Activated CD8-positive, alpha-beta T cell treated with anti-CD3 and anti-CD28 coated beads, Interleukin-2, amount 10 ng/mL, durations not matched to agents 7 days and 5 days (primary cell): ENCODE measurements at regions not wholly inside any gene's neighbourhood (a gene's known extent, or its start where the extent isn't known, plus 50 kb on each side); places are given as distances from the start of the nearest gene placed in this dataset.
"Not testable (repeated sequence)": the region's sequence is repeated elsewhere in the genome, so short reads cannot be mapped to it uniquely, and the experiment has no call there.

Source experiments
- ATAC-seq: fragments of 150-1000 bp; cut with Tn5 transposase; one replicate; pipeline ENCODE4 v1.10.0; 2021; ENCODE audit warnings: moderate library complexity
- CTCF ChIA-PET: fragments of 350-600 bp; sonication (Branson Sonifier 250); formaldehyde crosslinking; loops from one replicate; lab custom pipeline; 2021; ENCODE audit warnings: antibody characterized with exemption; lab: Charles Lee
- POLR2A ChIA-PET: fragments of 350-600 bp; sonication (Branson Sonifier 250); formaldehyde crosslinking; loops from one replicate; lab custom pipeline; 2021; ENCODE audit warnings: antibody characterized with exemption; lab: Charles Lee
- DNase-seq: peaks from one replicate; pipeline ENCODE4 v3.0.0-alpha.2; 2020
- H3K27ac Mint-ChIP-seq: one replicate; pipeline ENCODE4 v1.8.0; 2021; ENCODE audit warnings: mild to moderate bottlenecking, mixed read lengths
- H3K27me3 Mint-ChIP-seq: one replicate; pipeline ENCODE4 v1.8.0; 2021; ENCODE audit warnings: low read depth, mixed read lengths
- H3K36me3 Mint-ChIP-seq: one replicate; pipeline ENCODE4 v1.8.0; 2021; ENCODE audit warnings: low read depth, mixed read lengths
- H3K4me1 Mint-ChIP-seq: one replicate; pipeline ENCODE4 v1.8.0; 2021; ENCODE audit warnings: low read depth, mixed read lengths
- H3K4me3 Mint-ChIP-seq: one replicate; pipeline ENCODE4 v1.8.0; 2021; ENCODE audit warnings: mild to moderate bottlenecking, mixed read lengths
- H3K9me3 Mint-ChIP-seq: one replicate; pipeline ENCODE4 v1.8.0; 2022; ENCODE audit warnings: mixed read lengths; ENCODE audit not compliant: insufficient read depth

DNA sequence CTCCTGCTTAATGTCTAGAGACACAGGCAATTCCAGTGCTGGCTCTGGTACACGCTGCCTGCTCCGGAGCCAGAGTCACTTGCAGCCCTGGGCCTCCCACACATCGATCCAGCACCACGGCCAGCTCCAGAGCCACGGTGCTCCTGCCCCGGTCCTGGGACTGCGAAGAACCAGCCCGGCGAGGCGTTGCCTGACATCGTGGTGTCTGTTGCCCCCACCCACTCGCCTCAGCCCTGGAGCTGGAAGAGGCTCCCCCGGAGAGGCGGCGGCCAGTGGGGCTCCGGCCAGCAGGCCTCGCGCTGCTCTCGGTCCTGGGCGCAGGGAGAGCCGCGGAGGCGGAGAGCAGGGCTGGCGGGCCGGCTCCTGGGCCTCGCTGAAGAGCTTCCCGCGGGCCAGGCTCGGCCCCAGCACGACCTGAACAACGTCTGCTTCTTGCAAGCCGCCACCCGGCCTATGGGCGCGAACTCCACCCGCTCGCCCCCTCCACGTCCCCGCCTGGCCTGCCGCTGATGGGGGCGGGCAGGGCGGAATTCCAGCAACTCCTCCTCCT is 364.8 kb downstream of the CEP170 start:
- H3K4me3 Mint-ChIP-seq: no peak overlapping the region
- no peaks in the 10 kb centered on the region for H3K36me3 Mint-ChIP-seq
- DNase-seq (no peak), ATAC-seq (no peak)
- no peaks in the 10 kb centered on the region for H3K4me1 Mint-ChIP-seq
- no peaks in the 10 kb centered on the region for H3K27me3 Mint-ChIP-seq
- no peak overlapping the region for H3K27ac Mint-ChIP-seq
- no peaks in the 10 kb centered on the region for H3K9me3 Mint-ChIP-seq
- ChIA-PET CTCF (no interaction called here), POLR2A (no interaction called here)

DNA sequence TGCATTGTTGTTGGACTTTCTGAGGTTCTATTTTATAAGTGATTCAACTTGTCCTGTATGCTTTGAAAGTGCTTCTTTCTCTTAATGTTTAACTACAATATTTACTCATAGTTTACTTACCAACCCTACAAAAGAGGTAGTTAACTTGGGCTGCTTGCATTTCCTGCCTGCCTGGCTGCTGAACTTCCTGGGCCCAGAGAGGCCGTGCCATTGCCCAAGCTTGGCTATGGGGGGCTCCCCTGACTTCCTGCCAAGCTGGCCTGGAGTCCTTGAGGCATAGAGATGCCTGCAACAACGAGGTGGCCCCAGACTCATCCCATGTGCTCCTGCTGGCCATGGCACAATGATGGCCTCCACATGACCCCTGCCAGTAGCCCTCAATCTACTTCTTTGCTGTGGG is 361.6 kb upstream of the PLD5 start:
- Mint-ChIP-seq H3K9me3 (no peaks in the 10 kb centered on the region), H3K27me3 (no peaks in the 10 kb centered on the region), H3K4me1 (no peaks in the 10 kb centered on the region), H3K36me3 (no peaks in the 10 kb centered on the region), H3K4me3 (no peak overlapping the region), H3K27ac (no peak overlapping the region)
- ATAC-seq: no peak
- POLR2A ChIA-PET: no interaction called here
- CTCF ChIA-PET: no interaction called here
- no peak for DNase-seq

DNA sequence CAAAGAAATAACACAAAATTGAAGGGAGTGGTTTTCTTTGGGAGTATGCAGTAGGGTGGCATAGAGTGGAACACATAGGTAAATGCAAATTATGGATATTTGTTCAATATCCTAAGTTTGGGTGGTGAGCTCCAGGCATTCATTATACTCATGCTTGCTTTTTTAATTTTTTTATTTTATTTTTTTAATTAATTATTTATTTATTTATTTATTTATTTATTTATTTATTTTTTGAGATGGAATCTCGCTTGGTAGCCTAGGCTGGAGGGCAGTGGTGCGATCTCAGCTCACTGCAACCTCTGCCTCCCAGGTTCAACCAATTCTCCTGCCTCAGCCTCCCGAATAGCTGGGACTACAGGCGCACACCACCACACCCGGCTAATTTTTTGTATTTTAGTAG is 355.5 kb upstream of the PLD5 start:
- H3K4me1 Mint-ChIP-seq, POLR2A ChIA-PET, H3K27me3 Mint-ChIP-seq, DNase-seq, CTCF ChIA-PET, H3K36me3 Mint-ChIP-seq, ATAC-seq, H3K4me3 Mint-ChIP-seq, H3K27ac Mint-ChIP-seq, H3K9me3 Mint-ChIP-seq: not testable (repeated sequence)

DNA sequence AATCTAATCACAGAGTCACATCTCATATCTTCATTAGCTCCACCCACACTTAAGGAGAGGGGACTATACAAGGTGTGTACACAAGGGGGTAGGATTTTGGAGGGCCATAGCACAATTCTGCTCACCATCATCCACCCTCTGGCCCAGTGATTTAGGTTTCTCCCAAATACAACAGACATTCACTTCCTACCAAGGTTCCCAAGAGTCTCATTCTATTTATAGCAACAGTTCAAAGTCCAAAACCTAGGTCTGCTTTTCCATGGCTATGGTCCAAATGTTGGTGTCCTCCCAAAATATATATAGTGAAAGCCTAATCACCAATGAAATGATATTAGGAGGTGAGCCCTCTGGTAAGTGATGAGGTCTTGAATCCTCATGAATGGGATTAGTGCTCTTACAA is 353.2 kb upstream of the PLD5 start:
- DNase-seq (no peak), ATAC-seq (no peak)
- no peaks in the 10 kb centered on the region for H3K36me3 Mint-ChIP-seq
- H3K27ac Mint-ChIP-seq: no peak overlapping the region
- no peaks in the 10 kb centered on the region for H3K4me1 Mint-ChIP-seq
- H3K9me3 Mint-ChIP-seq: no peaks in the 10 kb centered on the region
- ChIA-PET CTCF (no interaction called here), POLR2A (no interaction called here)
- H3K4me3 Mint-ChIP-seq: no peak overlapping the region
- no peaks in the 10 kb centered on the region for H3K27me3 Mint-ChIP-seq

DNA sequence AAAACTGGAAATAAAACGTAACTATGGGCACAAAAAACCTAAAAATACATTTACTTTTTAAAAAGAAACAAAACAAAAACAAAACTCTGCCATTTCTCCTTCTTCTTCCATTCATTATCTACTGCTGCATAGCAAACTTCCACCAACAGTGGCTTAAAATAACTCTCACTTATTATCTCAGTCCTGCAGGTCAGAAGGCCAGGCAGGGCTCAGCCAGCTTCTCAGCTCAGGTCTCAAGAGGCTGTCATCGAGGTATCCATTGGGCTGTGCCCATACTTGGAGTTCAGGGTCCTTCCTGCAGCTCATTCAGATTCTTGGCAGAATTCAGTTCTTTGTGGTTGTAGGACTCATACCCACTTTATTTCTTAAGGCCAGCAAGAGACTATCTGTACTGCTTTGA is 352.7 kb upstream of the PLD5 start:
- H3K9me3 Mint-ChIP-seq: no peaks in the 10 kb centered on the region
- H3K36me3 Mint-ChIP-seq: no peaks in the 10 kb centered on the region
- DNase-seq: no peak
- H3K27ac Mint-ChIP-seq: no peak overlapping the region
- ChIA-PET CTCF (no interaction called here), POLR2A (no interaction called here)
- H3K27me3 Mint-ChIP-seq: no peaks in the 10 kb centered on the region
- no peak for ATAC-seq
- H3K4me1 Mint-ChIP-seq: no peaks in the 10 kb centered on the region
- H3K4me3 Mint-ChIP-seq: no peak overlapping the region

DNA sequence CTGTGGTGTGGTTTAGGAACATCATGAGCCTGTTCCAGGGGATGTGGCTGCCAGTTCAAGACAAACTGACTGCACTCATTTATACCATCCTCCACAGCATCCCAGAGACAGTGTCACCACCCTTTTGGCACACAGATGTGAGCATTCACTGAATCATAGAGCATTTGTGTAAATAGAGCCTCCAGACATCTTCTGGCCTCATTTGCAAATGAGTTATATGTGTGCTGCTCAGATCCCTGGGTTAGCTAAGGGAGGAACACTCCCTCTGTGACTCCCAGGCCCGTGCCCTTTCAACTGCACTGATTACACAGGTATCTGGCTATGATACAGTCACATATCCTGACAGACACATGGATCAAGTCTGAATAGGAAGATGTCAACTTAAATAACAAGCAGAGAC is 351.5 kb upstream of the PLD5 start:
- no peaks in the 10 kb centered on the region for H3K9me3 Mint-ChIP-seq
- DNase-seq (no peak), ATAC-seq (no peak)
- H3K4me1 Mint-ChIP-seq: no peaks in the 10 kb centered on the region
- H3K27ac Mint-ChIP-seq: no peak overlapping the region
- CTCF ChIA-PET: no interaction called here
- no peaks in the 10 kb centered on the region for H3K36me3 Mint-ChIP-seq
- POLR2A ChIA-PET: no interaction called here
- H3K4me3 Mint-ChIP-seq: no peak overlapping the region
- H3K27me3 Mint-ChIP-seq: no peaks in the 10 kb centered on the region

DNA sequence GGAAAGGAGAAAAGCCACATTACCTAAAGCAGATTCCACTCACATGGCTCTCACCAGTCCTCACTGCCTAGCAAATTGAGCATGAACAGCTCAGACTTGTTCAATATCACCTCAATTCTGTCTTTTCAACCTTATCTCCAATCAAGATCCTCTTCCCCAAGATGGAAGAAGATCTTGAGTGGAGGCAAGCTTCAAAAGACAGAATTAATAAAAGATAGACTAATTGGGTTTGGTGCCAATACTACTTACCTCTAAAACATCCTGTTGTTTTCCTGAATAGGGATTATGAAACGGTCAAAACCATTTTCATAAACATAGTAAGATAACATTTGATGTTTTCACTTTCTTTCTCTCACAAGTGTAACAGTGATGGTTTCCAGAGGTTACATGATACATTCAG is 349.2 kb upstream of the PLD5 start:
- no peaks in the 10 kb centered on the region for H3K9me3 Mint-ChIP-seq
- H3K36me3 Mint-ChIP-seq: no peaks in the 10 kb centered on the region
- ATAC-seq (no peak), DNase-seq (no peak)
- CTCF ChIA-PET: no interaction called here
- no peak overlapping the region for H3K27ac Mint-ChIP-seq
- POLR2A ChIA-PET: no interaction called here
- H3K4me3 Mint-ChIP-seq: no peak overlapping the region
- H3K4me1 Mint-ChIP-seq: no peaks in the 10 kb centered on the region
- H3K27me3 Mint-ChIP-seq: no peaks in the 10 kb centered on the region

DNA sequence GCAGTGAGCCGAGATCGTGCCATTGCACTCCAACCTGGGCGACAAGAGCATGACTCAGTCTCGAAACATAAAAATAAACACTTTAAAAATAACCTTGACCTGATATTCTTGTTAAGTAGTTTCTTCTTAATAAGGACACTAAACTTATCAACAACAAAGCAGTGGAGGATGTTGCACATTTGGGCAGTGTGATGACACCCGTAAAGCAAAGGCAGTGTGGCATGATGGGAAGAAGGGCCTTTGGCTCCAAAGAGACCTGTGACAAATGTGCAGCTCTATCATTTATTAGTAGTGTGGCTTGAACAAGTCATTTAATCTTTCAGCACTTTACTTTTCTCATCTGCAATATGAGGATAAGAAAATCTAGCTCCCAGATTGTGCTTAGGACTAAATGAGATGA is 348.0 kb upstream of the PLD5 start:
- no peaks in the 10 kb centered on the region for H3K9me3 Mint-ChIP-seq
- DNase-seq (no peak), ATAC-seq (no peak)
- POLR2A ChIA-PET: no interaction called here
- no peak overlapping the region for H3K4me3 Mint-ChIP-seq
- CTCF ChIA-PET: no interaction called here
- no peaks in the 10 kb centered on the region for H3K36me3 Mint-ChIP-seq
- H3K4me1 Mint-ChIP-seq: no peaks in the 10 kb centered on the region
- no peaks in the 10 kb centered on the region for H3K27me3 Mint-ChIP-seq
- H3K27ac Mint-ChIP-seq: no peak overlapping the region

DNA sequence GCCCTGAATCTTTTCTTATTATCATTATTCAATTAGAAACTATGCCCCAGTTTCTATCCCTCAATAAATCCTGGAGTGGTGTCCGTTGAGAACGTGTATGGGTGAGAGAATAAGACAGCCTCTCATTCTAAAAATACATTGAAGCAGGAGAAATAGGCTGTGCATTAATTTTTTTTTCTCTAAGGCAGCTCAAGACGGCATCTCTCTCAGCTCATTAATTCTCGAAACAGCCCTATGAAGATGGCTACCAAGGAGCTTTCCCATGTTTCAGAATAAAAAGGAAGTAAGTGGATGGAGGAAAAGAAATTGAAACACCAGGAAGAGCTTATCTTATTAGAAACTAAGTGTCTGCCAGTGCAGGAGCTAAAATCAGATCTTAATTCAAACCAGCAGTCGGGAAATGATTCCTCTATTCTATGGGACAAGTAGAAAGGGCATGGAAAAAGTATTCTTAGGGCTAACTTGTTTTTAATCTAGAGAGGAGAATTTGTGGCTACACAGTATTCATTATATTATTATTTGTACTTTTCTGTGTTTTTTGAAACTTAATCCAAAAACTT is 347.1 kb upstream of the PLD5 start:
- no peaks in the 10 kb centered on the region for H3K36me3 Mint-ChIP-seq
- H3K4me3 Mint-ChIP-seq: no peak overlapping the region
- CTCF ChIA-PET: no interaction called here
- no peaks in the 10 kb centered on the region for H3K4me1 Mint-ChIP-seq
- H3K27me3 Mint-ChIP-seq: no peaks in the 10 kb centered on the region
- POLR2A ChIA-PET: no interaction called here
- H3K9me3 Mint-ChIP-seq: no peaks in the 10 kb centered on the region
- no peak for ATAC-seq
- DNase-seq: no peak
- no peak overlapping the region for H3K27ac Mint-ChIP-seq

DNA sequence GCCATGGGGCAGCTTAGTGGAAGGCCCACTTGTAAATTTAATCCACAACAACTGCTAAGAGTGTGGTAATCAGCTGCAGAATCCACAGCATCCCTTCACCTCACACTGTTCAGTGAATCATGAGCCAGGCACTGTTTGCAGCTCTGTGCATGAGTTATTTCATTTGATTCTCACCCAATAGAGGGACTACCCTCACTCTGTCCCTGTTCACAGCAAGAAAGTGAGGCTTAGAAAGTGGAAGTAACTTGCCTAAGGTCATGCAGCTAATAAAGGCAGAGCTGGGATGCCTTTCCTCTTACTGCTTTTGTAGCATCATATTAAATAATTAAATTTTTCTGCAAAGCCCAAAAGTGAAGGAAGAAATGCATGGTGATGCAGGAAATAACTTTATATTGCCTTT is 346.5 kb upstream of the PLD5 start:
- no peak for DNase-seq
- no peaks in the 10 kb centered on the region for H3K36me3 Mint-ChIP-seq
- ChIA-PET POLR2A (no interaction called here), CTCF (no interaction called here)
- ATAC-seq: no peak
- no peaks in the 10 kb centered on the region for H3K9me3 Mint-ChIP-seq
- no peak overlapping the region for H3K27ac Mint-ChIP-seq
- no peak overlapping the region for H3K4me3 Mint-ChIP-seq
- no peaks in the 10 kb centered on the region for H3K4me1 Mint-ChIP-seq
- no peaks in the 10 kb centered on the region for H3K27me3 Mint-ChIP-seq

DNA sequence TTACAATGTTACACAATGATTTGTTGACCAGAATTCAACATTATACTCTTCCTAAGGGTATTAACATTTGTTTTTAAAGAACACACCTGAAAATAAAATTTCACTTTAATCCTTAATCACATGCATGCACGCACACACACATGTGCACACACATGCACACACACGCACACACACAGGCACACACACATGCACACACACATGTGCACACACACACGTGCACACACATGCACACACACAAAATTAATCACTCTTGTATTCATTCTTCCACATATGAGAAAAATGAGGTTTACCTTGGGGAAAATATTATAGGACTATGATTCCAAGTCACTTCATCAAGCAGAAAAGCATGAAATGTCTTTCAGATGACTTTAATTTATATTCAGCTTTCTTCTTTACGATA is 331.8 kb upstream of the PLD5 start:
- ATAC-seq (no peak), DNase-seq (no peak)
- Mint-ChIP-seq H3K4me3 (no peak overlapping the region), H3K36me3 (no peaks in the 10 kb centered on the region), H3K27ac (no peak overlapping the region), H3K4me1 (no peaks in the 10 kb centered on the region), H3K27me3 (no peaks in the 10 kb centered on the region), H3K9me3 (peaks cover 4% of the 10 kb centered on the region)
- CTCF ChIA-PET: no interaction called here
- POLR2A ChIA-PET: no interaction called here

DNA sequence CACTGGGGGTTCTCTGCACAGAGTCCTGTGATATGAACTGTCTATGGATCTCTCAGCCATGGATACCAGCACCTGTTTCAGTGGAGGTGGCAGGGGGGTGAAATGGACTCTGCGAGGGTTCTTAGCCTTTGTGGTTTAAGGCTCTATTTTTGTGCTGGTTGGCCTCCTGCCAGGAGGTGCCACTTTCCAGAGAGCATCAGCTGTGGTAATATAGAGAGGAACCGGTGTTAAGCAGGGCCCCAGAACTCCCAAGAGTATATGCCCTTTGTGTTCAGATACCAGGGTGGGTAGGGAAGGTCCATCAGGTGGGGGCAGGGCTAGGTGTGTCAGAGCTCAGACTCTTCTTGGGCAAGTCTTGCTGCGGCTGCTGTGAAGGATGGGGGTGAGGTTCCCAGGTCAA is 330.0 kb upstream of the PLD5 start:
- DNase-seq (no peak), ATAC-seq (no peak)
- no peaks in the 10 kb centered on the region for H3K27me3 Mint-ChIP-seq
- H3K36me3 Mint-ChIP-seq: no peaks in the 10 kb centered on the region
- ChIA-PET CTCF (no interaction called here), POLR2A (no interaction called here)
- H3K4me1 Mint-ChIP-seq: no peaks in the 10 kb centered on the region
- peaks cover 7% of the 10 kb centered on the region for H3K9me3 Mint-ChIP-seq
- no peak overlapping the region for H3K4me3 Mint-ChIP-seq
- H3K27ac Mint-ChIP-seq: no peak overlapping the region

DNA sequence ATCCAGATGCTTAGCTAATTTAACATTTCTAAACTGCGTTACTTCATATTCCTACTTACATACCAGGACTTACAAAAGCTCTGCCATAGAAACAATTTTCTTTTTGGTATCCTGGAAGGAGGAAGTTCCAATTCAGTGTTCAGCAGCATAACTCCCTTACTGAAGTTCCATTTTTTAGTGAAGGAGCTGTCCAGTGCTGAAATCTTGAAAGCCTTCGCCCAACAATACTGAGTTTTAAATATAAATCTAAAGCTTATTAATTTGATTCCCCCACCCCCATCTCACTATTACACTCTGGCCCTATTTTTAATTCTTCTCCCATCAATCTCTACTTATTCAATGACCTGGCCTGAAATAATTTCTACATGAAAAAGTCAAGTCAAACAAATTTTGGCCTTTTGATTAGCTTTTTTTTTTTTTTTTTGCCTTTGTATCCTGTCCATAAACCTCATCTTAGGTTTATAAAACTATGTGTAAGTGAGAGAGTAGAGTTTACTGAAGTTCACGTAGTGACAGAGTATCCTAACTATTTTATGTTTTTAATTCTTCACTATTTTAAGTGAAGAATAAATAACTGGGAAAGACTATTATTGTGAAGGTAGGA is 323.0 kb upstream of the PLD5 start:
- ChIA-PET CTCF (no interaction called here), POLR2A (no interaction called here)
- no peak overlapping the region for H3K4me3 Mint-ChIP-seq
- DNase-seq (no peak), ATAC-seq (no peak)
- H3K27ac Mint-ChIP-seq: no peak overlapping the region
- H3K36me3 Mint-ChIP-seq: no peaks in the 10 kb centered on the region
- peaks cover 13% of the 10 kb centered on the region for H3K9me3 Mint-ChIP-seq
- no peaks in the 10 kb centered on the region for H3K4me1 Mint-ChIP-seq
- H3K27me3 Mint-ChIP-seq: no peaks in the 10 kb centered on the region
